ENCODE measurements at regions not wholly inside any gene's neighbourhood (a gene's known extent, or its start where the extent isn't known, plus 50 kb on each side); places are given as distances from the start of the nearest gene placed in this dataset.

GRCh38 chr6:163941624-163941976, 527.1 kb downstream of the QKI start:
- no peak for TF ChIP-seq REST (IDR thresholded peaks at IDR 0.05; ENCODE audit: low read depth)
- no peak for TF ChIP-seq TAF1 (IDR thresholded peaks at IDR 0.05; ENCODE audit: low read depth)
- no peak for TF ChIP-seq FOXM1 (IDR thresholded peaks at IDR 0.05; ENCODE audit: borderline replicate concordance, low read depth)
- no peak for TF ChIP-seq YY1 (IDR thresholded peaks at IDR 0.05; ENCODE audit: low read depth)
- TF ChIP-seq RAD21 (IDR thresholded peaks at IDR 0.05; ENCODE audit: low read depth) = no peak
- no peak for TF ChIP-seq EGR1 (IDR thresholded peaks at IDR 0.05)
- TF ChIP-seq EP300 (IDR thresholded peaks at IDR 0.05; ENCODE audit: borderline replicate concordance) = no peak
- no peak for TF ChIP-seq CREB1 (IDR thresholded peaks at IDR 0.05; ENCODE audit: low read depth)
- no peak for TF ChIP-seq CEBPB (IDR thresholded peaks at IDR 0.05)
- no peak for TF ChIP-seq MAX (IDR thresholded peaks at IDR 0.05)
- no peak for TF ChIP-seq ZBTB7A (IDR thresholded peaks at IDR 0.05; ENCODE audit: low read depth)

- TF ChIP-seq EP300 (IDR thresholded peaks at IDR 0.05; ENCODE audit: borderline replicate concordance) (no peak), YY1 (IDR thresholded peaks at IDR 0.05; ENCODE audit: low read depth) (no peak), TAF1 (IDR thresholded peaks at IDR 0.05; ENCODE audit: low read depth) (no peak), TEAD4 (IDR thresholded peaks at IDR 0.05) (no peak), CREB1 (IDR thresholded peaks at IDR 0.05; ENCODE audit: low read depth) (no peak), MAX (IDR thresholded peaks at IDR 0.05) (no peak), EGR1 (IDR thresholded peaks at IDR 0.05) (no peak), REST (IDR thresholded peaks at IDR 0.05; ENCODE audit: low read depth) (no peak), USF1 (IDR thresholded peaks at IDR 0.05) (no peak), CEBPB (IDR thresholded peaks at IDR 0.05) (no peak), NFIC (IDR thresholded peaks at IDR 0.05) (no peak), FOXM1 (IDR thresholded peaks at IDR 0.05; ENCODE audit: borderline replicate concordance, low read depth) (no peak), ZBTB7A (IDR thresholded peaks at IDR 0.05; ENCODE audit: low read depth) (no peak), RAD21 (IDR thresholded peaks at IDR 0.05; ENCODE audit: low read depth) (no peak), TCF12 (IDR thresholded peaks at IDR 0.05; ENCODE audit: low read depth) (no peak)
These were observed 526.4 kb downstream of the QKI start for GRCh38 chr6:163940705-163941623.

GRCh38 chr6:163937071-163937470, 522.6 kb downstream of the QKI start:
- TF ChIP-seq MAX (IDR thresholded peaks at IDR 0.05) (no peak), REST (IDR thresholded peaks at IDR 0.05; ENCODE audit: low read depth) (no peak), FOXM1 (IDR thresholded peaks at IDR 0.05; ENCODE audit: borderline replicate concordance, low read depth) (no peak), CREB1 (IDR thresholded peaks at IDR 0.05; ENCODE audit: low read depth) (no peak), NFIC (IDR thresholded peaks at IDR 0.05) (no peak), ZBTB7A (IDR thresholded peaks at IDR 0.05; ENCODE audit: low read depth) (no peak), YY1 (IDR thresholded peaks at IDR 0.05; ENCODE audit: low read depth) (no peak), TEAD4 (IDR thresholded peaks at IDR 0.05) (no peak), EP300 (IDR thresholded peaks at IDR 0.05; ENCODE audit: borderline replicate concordance) (no peak), EGR1 (IDR thresholded peaks at IDR 0.05) (no peak), TCF12 (IDR thresholded peaks at IDR 0.05; ENCODE audit: low read depth) (no peak), TAF1 (IDR thresholded peaks at IDR 0.05; ENCODE audit: low read depth) (no peak), CEBPB (IDR thresholded peaks at IDR 0.05) (no peak), RAD21 (IDR thresholded peaks at IDR 0.05; ENCODE audit: low read depth) (no peak), USF1 (IDR thresholded peaks at IDR 0.05) (no peak)
